Stromal cell of bone marrow (primary cell): ENCODE measurements at regions not wholly inside any gene's neighbourhood (a gene's known extent, or its start where the extent isn't known, plus 50 kb on each side); places are given as distances from the start of the nearest gene placed in this dataset.
"Not testable (repeated sequence)": the region's sequence is repeated elsewhere in the genome, so short reads cannot be mapped to it uniquely, and the experiment has no call there.

Source experiments
- DNase-seq: peaks from one replicate; pipeline ENCODE4 v3.0.0-alpha.2; 2012; ENCODE audit warnings: low read depth

GRCh38 chr13:100764937-100765336 lies 90.3 kb upstream of the TMTC4 start:
- DNase-seq: no peak

GRCh38 chr13:100762126-100762525 lies 87.5 kb upstream of the TMTC4 start:
- not testable (repeated sequence) for DNase-seq

GRCh38 chr13:100755891-100756290 lies 81.3 kb upstream of the TMTC4 start:
- no peak for DNase-seq

GRCh38 chr13:100754459-100754858 lies 79.9 kb upstream of the TMTC4 start:
- DNase-seq: no peak

- DNase-seq: no peak
Observed at GRCh38 chr13:100753376-100753775, 78.8 kb upstream of the TMTC4 start.

GRCh38 chr13:100751826-100752225 lies 77.2 kb upstream of the TMTC4 start:
- DNase-seq: no peak

GRCh38 chr13:100746953-100747683 lies 72.5 kb upstream of the TMTC4 start:
- DNase-seq: no peak

- no peak for DNase-seq
Observed at GRCh38 chr13:100738176-100738855, 63.7 kb upstream of the TMTC4 start.

GRCh38 chr13:100735494-100735893 lies 60.9 kb upstream of the TMTC4 start:
- DNase-seq: no peak

- DNase-seq: no peak
Observed at GRCh38 chr13:100734194-100734720, 59.7 kb upstream of the TMTC4 start.

- DNase-seq: no peak
Observed at GRCh38 chr13:100733261-100733660, 58.7 kb upstream of the TMTC4 start.

GRCh38 chr13:100728201-100728600 lies 53.6 kb upstream of the TMTC4 start:
- no peak for DNase-seq

GRCh38 chr13:100725472-100725871 lies 50.9 kb upstream of the TMTC4 start:
- DNase-seq: no peak

- no peak for DNase-seq
Observed at GRCh38 chr13:100724568-100724967, 50.0 kb upstream of the TMTC4 start.
